DND-41 (cell line): ENCODE measurements at regions not wholly inside any gene's neighbourhood (a gene's known extent, or its start where the extent isn't known, plus 50 kb on each side); places are given as distances from the start of the nearest gene placed in this dataset.

Source experiments
- ATAC-seq: fragments of 200-7000 bp; cut with Tn5 transposase; 3 replicates; pipeline ENCODE4 v1.9.1; 2021; ENCODE audit warnings: low read depth; ENCODE audit not compliant: insufficient read depth
- DNase-seq: peaks from one replicate; pipeline ENCODE4 v3.0.0-alpha.2; 2020
- H2AFZ ChIP-seq: 2 replicates; pipeline ENCODE4 v1.6.0; 2012; ENCODE audit warnings: low read depth, low read length
- H3K27ac ChIP-seq: 2 replicates; pipeline ENCODE4 v1.5.1; 2012; ENCODE audit warnings: low read length, inconsistent platforms
- H3K27me3 ChIP-seq: fragments of 200-600 bp; sonication (generic); 2 replicates; pipeline ENCODE4 v1.6.0; 2012; ENCODE audit warnings: low read length, mild to moderate bottlenecking, inconsistent platforms; ENCODE audit not compliant: insufficient read depth, poor library complexity
- H3K36me3 ChIP-seq: 2 replicates; pipeline ENCODE4 v1.5.1; 2012; ENCODE audit warnings: low read length, inconsistent platforms; ENCODE audit not compliant: insufficient read depth
- H3K4me1 ChIP-seq: 2 replicates; pipeline ENCODE4 v1.5.1; 2012; ENCODE audit warnings: mild to moderate bottlenecking, low read length; ENCODE audit not compliant: insufficient read depth
- H3K4me2 ChIP-seq: 2 replicates; pipeline ENCODE4 v1.6.0; 2012; ENCODE audit warnings: mild to moderate bottlenecking, moderate library complexity, low read length, inconsistent platforms; ENCODE audit not compliant: insufficient read depth
- H3K4me3 ChIP-seq, 2 experiments: fragments of 200-600 bp in 1 of 2; shearing (Covaris generic) in 1 of 2; 2 replicates each; pipeline ENCODE4 v1.5.1; 2012 to 2016; ENCODE audit warnings: inconsistent platforms in 2 of 2, low read length in 2 of 2, mild to moderate bottlenecking in 2 of 2, low read depth in 1 of 2, moderate library complexity in 1 of 2
- H3K79me2 ChIP-seq: 2 replicates; pipeline ENCODE4 v1.6.0; 2012; ENCODE audit warnings: low read length, inconsistent platforms; ENCODE audit not compliant: insufficient read depth
- H3K9ac ChIP-seq: 2 replicates; pipeline ENCODE4 v1.6.0; 2012; ENCODE audit warnings: low read depth, mild to moderate bottlenecking, inconsistent platforms, low read length, moderate library complexity
- H3K9me3 ChIP-seq: 2 replicates; pipeline ENCODE4 v1.5.1; 2012; ENCODE audit warnings: low read length, moderate library complexity, mild to moderate bottlenecking, inconsistent platforms; ENCODE audit not compliant: insufficient read depth, severe bottlenecking
- H4K20me1 ChIP-seq: 2 replicates; pipeline ENCODE4 v1.6.0; 2012; ENCODE audit warnings: low read length; ENCODE audit not compliant: insufficient read depth
- EZH2 ChIP-seq: IDR thresholded peaks from 3 replicates; pipeline ENCODE4 v1.6.1; 2012; ENCODE audit warnings: borderline replicate concordance, low read depth, mild to moderate bottlenecking, moderate library complexity, low read length, inconsistent platforms; ENCODE audit not compliant: severe bottlenecking
- TF ChIP-seq, protein P1 (sequence below): IDR thresholded peaks from 2 replicates; pipeline ENCODE4 v1.5.1; 2012; ENCODE audit warnings: borderline replicate concordance, low read length, moderate library complexity, mild to moderate bottlenecking; ENCODE audit not compliant: poor library complexity, severe bottlenecking; ENCODE audit errors: extremely low read depth

DNA sequence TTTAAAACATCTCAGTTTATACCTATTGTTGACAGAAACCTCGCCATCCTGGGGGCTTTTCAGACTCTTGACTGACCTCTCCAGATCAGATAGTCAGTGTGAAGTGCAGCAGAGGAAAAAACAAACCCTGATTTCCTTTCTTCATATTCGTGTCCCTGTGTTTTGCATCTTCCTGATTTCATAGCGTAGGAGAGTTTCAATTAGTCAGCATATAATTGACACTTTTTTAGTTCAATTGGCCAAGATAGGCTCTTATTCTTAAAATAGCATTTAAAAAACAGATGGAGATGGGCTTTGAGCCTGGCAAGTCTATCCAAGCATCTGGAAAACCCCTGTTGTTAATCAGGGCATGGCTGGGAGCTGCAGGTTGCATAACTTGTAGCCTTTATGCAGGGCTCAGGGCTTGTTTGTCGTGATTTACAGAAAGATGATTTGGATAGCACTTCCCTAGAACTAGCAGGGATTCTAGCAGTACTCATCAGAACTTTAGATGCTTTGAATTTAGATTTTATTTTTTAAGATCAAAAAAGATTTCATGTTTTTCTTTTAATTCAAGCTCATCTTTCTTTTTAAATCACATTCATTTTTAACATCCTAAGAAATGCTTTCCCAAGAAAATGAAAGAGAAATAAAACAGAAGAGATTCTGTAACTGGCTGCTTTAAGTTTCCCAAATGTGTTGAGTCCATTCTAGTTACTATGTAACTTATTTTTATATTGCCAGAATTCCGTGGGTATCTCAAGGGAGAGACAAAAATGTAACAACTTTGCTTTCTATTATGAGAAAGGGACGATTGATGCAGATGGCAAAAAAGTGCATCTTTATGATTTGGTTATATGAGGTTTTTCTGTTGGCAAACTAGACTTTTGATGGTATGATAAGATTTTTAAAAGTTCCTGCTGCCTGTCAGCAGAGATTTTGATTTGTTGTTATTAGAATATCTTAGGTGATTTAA is 270.8 kb upstream of the FZD8 start:
- Histone ChIP-seq H3K4me3 (no peak overlapping the region), H3K9me3 (no peaks in the 10 kb centered on the region), H2AFZ (no peak overlapping the region), H3K36me3 (no peaks in the 10 kb centered on the region), H3K9ac (no peak overlapping the region), H4K20me1 (no peaks in the 10 kb centered on the region), H3K4me1 (no peaks in the 10 kb centered on the region), H3K4me2 (no peak overlapping the region), H3K27me3 (no peaks in the 10 kb centered on the region), H3K27ac (no peak overlapping the region), H3K79me2 (no peaks in the 10 kb centered on the region)
- DNase-seq, result no peak
- ATAC-seq, result no peak
- no peak for TF ChIP-seq EZH2
- TF ChIP-seq, protein P1, sequence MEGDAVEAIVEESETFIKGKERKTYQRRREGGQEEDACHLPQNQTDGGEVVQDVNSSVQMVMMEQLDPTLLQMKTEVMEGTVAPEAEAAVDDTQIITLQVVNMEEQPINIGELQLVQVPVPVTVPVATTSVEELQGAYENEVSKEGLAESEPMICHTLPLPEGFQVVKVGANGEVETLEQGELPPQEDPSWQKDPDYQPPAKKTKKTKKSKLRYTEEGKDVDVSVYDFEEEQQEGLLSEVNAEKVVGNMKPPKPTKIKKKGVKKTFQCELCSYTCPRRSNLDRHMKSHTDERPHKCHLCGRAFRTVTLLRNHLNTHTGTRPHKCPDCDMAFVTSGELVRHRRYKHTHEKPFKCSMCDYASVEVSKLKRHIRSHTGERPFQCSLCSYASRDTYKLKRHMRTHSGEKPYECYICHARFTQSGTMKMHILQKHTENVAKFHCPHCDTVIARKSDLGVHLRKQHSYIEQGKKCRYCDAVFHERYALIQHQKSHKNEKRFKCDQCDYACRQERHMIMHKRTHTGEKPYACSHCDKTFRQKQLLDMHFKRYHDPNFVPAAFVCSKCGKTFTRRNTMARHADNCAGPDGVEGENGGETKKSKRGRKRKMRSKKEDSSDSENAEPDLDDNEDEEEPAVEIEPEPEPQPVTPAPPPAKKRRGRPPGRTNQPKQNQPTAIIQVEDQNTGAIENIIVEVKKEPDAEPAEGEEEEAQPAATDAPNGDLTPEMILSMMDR, result no peak

DNA sequence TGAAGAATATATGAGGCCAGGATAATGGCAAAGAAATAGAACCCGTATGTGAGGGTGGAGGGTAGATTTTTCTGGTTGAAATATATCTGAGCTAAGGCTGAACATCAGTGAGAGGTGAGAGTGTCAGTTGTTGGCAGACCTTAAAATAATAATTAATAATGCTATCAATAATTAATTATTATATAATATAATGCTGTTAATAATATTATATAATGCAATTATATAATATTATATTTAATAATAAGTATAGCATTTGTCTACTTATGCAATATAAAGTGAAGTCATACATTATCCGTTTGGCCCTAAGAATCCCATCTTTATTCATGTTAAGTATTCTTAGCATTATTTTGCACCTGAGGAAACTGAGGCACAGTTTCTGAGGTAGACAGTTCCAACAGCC is 269.9 kb upstream of the FZD8 start:
- H2AFZ ChIP-seq, result no peak overlapping the region
- H3K9ac ChIP-seq, result no peak overlapping the region
- no peaks in the 10 kb centered on the region for H3K36me3 ChIP-seq
- H3K4me2 ChIP-seq, result no peak overlapping the region
- no peak for ATAC-seq
- H3K4me3 ChIP-seq, result no peak overlapping the region
- no peaks in the 10 kb centered on the region for H3K27me3 ChIP-seq
- TF ChIP-seq EZH2, result no peak
- TF ChIP-seq, protein P1, result no peak
- H3K4me1 ChIP-seq, result no peaks in the 10 kb centered on the region
- no peaks in the 10 kb centered on the region for H3K9me3 ChIP-seq
- DNase-seq, result no peak
- H4K20me1 ChIP-seq, result no peaks in the 10 kb centered on the region
- no peaks in the 10 kb centered on the region for H3K79me2 ChIP-seq
- H3K27ac ChIP-seq, result no peak overlapping the region

DNA sequence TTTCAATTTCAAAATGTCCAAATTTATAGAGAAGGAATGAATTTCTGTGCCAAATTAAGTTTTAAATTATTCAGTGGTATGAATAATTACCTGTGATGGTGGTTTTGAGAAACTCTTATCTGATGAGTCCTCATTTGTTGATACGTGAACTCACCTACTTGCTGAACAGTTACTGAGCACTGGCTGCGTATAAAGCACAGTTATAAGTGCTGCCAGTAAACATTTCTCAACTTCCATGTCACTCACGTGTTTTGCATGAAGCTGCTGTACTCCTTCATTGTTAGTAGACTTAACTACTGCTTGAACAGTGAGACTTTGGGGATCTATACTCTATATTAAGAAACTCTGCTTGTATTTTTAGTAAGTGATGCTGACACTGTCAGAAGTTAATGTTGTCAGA is 269.1 kb upstream of the FZD8 start:
- no peak for TF ChIP-seq EZH2
- TF ChIP-seq, protein P1, result no peak

More for the DNA sequence above, 269.1 kb upstream of the FZD8 start:
- Histone ChIP-seq H3K27ac (no peak overlapping the region), H3K9me3 (no peaks in the 10 kb centered on the region), H3K4me2 (no peak overlapping the region), H3K27me3 (no peaks in the 10 kb centered on the region), H2AFZ (no peak overlapping the region), H4K20me1 (no peaks in the 10 kb centered on the region), H3K79me2 (no peaks in the 10 kb centered on the region), H3K4me1 (no peaks in the 10 kb centered on the region), H3K9ac (no peak overlapping the region), H3K4me3 (no peak overlapping the region), H3K36me3 (no peaks in the 10 kb centered on the region)
- no peak for DNase-seq
- ATAC-seq, result no peak
